ENCODE measurements at regions not wholly inside any gene's neighbourhood (a gene's known extent, or its start where the extent isn't known, plus 50 kb on each side); places are given as distances from the start of the nearest gene placed in this dataset.

DNA sequence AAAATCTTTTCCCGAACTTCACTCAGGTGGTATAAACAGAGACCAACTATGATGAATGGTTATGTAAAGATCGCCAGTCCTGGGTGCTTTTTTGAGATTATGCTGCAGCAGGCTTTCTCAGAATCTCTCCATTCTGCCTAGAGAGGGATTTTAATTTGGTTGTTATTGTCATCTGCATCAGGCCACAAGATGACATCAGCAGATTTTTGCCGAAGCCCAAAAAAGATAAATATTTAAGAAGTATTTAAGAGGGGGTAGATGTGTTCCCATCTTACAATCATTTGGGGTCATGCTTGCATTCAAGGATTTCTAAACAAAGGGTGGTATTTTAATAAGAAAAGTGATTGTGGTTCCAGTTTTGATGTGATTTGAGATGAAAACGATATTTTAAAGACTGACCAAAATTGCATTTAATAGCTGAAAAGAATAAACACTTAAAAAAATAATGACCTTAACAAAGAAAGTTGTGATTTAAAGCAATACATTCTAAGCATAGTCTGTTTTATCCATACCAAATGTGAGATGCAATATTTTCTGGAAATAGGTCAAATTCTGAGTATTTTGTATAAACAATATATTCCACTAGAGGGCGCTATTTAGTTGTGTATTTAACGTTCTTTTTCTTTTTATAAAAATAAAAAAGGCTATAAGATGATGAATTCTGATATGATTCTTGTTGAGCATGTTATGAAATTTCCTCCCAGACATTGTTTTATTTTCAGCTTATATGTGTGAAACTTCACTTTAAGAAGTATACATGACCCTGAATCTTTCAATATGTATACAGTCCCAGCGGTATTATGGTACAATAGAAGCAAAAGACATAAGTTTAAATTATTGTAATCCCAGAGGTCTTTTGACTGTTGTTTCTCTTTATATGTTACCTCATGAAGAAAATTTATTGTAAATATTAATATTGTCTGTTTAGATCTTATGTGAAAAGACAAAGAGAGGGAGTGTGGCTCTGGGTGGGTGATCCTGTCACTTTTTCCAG lies 51.0 kb upstream of the ZFP64 start:
- H3K9me2 ChIP-seq (ENCODE audit: insufficient read depth, low read length): no peaks in the 10 kb centered on the region
- no peaks in the 10 kb centered on the region for H3K36me3 ChIP-seq (ENCODE audit: insufficient read depth, low read length)
- H3K9me3 ChIP-seq (ENCODE audit: low read length): no peaks in the 10 kb centered on the region
- no peaks in the 10 kb centered on the region for H3K27me3 ChIP-seq (ENCODE audit: insufficient read depth, low read depth, low read length)
- no peak overlapping the region for H2AFZ ChIP-seq (ENCODE audit: low read depth, low read length)
- no peaks in the 10 kb centered on the region for H4K20me1 ChIP-seq (ENCODE audit: insufficient read depth)
- H3K4me2 ChIP-seq (ENCODE audit: low read length): no peak overlapping the region
- no peak overlapping the region for H3K27ac ChIP-seq (ENCODE audit: low read length)
- TF ChIP-seq RAD21 (conservative IDR thresholded peaks at IDR 0.05) (peak; percentile 80), SMC3 (conservative IDR thresholded peaks at IDR 0.05; ENCODE audit: poor library complexity) (peak; percentile 84), MXI1 (conservative IDR thresholded peaks at IDR 0.05; ENCODE audit: poor library complexity, severe bottlenecking) (no peak)
- TF ChIP-seq, protein P1, sequence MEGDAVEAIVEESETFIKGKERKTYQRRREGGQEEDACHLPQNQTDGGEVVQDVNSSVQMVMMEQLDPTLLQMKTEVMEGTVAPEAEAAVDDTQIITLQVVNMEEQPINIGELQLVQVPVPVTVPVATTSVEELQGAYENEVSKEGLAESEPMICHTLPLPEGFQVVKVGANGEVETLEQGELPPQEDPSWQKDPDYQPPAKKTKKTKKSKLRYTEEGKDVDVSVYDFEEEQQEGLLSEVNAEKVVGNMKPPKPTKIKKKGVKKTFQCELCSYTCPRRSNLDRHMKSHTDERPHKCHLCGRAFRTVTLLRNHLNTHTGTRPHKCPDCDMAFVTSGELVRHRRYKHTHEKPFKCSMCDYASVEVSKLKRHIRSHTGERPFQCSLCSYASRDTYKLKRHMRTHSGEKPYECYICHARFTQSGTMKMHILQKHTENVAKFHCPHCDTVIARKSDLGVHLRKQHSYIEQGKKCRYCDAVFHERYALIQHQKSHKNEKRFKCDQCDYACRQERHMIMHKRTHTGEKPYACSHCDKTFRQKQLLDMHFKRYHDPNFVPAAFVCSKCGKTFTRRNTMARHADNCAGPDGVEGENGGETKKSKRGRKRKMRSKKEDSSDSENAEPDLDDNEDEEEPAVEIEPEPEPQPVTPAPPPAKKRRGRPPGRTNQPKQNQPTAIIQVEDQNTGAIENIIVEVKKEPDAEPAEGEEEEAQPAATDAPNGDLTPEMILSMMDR (IDR thresholded peaks at IDR 0.05; ENCODE audit: poor library complexity, severe bottlenecking): peak; percentile 73
- no peaks in the 10 kb centered on the region for H3K79me2 ChIP-seq (replicated peaks; ENCODE audit: insufficient read depth, low read length)
- no peak overlapping the region for H3K9ac ChIP-seq (ENCODE audit: low read length)
- H3F3A ChIP-seq (ENCODE audit: insufficient read depth, low read length, poor library complexity, severe bottlenecking): no peaks in the 10 kb centered on the region
- H3K4me3 ChIP-seq (ENCODE audit: low read length): no peak overlapping the region

Small RNA genes lying in the stretch of these regions (small RNA-seq; reads per million reads assigned to genes)
- gene RF02271: 0 reads per million in 3 experiments
- gene RPL36P1: 0 reads per million in 3 experiments
